NB4 (cell line): ENCODE measurements at regions not wholly inside any gene's neighbourhood (a gene's known extent, or its start where the extent isn't known, plus 50 kb on each side); places are given as distances from the start of the nearest gene placed in this dataset.

Experiments used
- MAX ChIP-seq: IDR thresholded peaks from 2 replicates; pipeline ENCODE4 v1.6.1; 2011; ENCODE audit warnings: low read depth, low read length
- MYC ChIP-seq: IDR thresholded peaks from 2 replicates; pipeline ENCODE4 v1.6.1; 2011; ENCODE audit warnings: low read depth, low read length
- POLR2A ChIP-seq: IDR thresholded peaks from 2 replicates; pipeline ENCODE4 v1.6.1; 2011; ENCODE audit warnings: mild to moderate bottlenecking; ENCODE audit not compliant: insufficient read length; ENCODE audit errors: extremely low read depth
- TF ChIP-seq, protein P1 (sequence below): IDR thresholded peaks from one replicate; pipeline ENCODE4 v1.5.1; 2012; ENCODE audit warnings: low read depth, low read length

DNA sequence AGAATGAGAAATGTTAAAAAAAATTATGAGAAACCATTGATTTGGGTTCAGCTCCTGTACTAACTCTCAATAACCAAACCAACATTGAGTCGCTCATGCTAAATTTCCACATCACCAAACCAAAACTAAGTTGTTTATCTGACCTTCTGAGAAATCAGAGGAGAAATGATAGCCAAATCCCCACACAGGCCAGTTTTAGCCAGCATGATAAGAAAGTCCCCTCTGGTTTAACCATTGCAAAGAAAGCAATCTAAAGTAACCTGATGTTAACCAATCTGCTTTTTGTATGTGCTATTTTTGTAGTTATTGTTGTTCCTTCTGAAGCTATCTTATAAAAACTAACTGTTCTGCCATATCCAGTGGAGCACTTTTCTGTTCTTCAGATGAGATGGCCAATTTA is 599.7 kb downstream of the SLC16A7 start:
- TF ChIP-seq, protein P1, sequence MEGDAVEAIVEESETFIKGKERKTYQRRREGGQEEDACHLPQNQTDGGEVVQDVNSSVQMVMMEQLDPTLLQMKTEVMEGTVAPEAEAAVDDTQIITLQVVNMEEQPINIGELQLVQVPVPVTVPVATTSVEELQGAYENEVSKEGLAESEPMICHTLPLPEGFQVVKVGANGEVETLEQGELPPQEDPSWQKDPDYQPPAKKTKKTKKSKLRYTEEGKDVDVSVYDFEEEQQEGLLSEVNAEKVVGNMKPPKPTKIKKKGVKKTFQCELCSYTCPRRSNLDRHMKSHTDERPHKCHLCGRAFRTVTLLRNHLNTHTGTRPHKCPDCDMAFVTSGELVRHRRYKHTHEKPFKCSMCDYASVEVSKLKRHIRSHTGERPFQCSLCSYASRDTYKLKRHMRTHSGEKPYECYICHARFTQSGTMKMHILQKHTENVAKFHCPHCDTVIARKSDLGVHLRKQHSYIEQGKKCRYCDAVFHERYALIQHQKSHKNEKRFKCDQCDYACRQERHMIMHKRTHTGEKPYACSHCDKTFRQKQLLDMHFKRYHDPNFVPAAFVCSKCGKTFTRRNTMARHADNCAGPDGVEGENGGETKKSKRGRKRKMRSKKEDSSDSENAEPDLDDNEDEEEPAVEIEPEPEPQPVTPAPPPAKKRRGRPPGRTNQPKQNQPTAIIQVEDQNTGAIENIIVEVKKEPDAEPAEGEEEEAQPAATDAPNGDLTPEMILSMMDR, result no peak
- TF ChIP-seq POLR2A (no peak), MYC (no peak), MAX (no peak)
